GM23338 (cell line): ENCODE measurements at regions not wholly inside any gene's neighbourhood (a gene's known extent, or its start where the extent isn't known, plus 50 kb on each side); places are given as distances from the start of the nearest gene placed in this dataset.

Experiments used
- CREB1 ChIP-seq: fragments of 250-450 bp; sonication (Bioruptor Pico); IDR thresholded peaks from 2 replicates; pipeline ENCODE4 v1.5.0; 2020; ENCODE audit warnings: low read depth, mild to moderate bottlenecking, moderate library complexity
- EZH2 ChIP-seq: fragments of 200-600 bp; sonication (generic); IDR thresholded peaks from one replicate; pipeline ENCODE4 v1.8.0; 2017; ENCODE audit warnings: antibody characterized with exemption, mild to moderate bottlenecking, low read depth; ENCODE audit not compliant: unreplicated experiment
- EZH2phosphoT487 ChIP-seq: fragments of 200-600 bp; sonication (generic); IDR thresholded peaks from one replicate; pipeline ENCODE4 v1.8.1; 2018; ENCODE audit warnings: antibody characterized with exemption; ENCODE audit not compliant: unreplicated experiment
- POLR2AphosphoS5 ChIP-seq: IDR thresholded peaks from 2 replicates; pipeline ENCODE4 v1.6.1; 2016; ENCODE audit warnings: antibody characterized with exemption, low read depth
- TF ChIP-seq, protein P1 (sequence below), 2 experiments: fragments of 200-600 bp in 1 of 2; sonication (generic) in 1 of 2; conservative IDR thresholded peaks; 2 replicates each; pipeline versions ENCODE4 v1.5.1 to v1.6.1; 2016 to 2017; ENCODE audit warnings: antibody characterized with exemption in 2 of 2, low read depth in 2 of 2, mild to moderate bottlenecking in 2 of 2, moderate library complexity in 1 of 2
- TF ChIP-seq, protein P2 (sequence below): IDR thresholded peaks from one replicate; pipeline ENCODE4 v1.6.1; 2018; ENCODE audit warnings: antibody characterized with exemption; ENCODE audit not compliant: unreplicated experiment

GRCh38 chr17:77419095-77419494 is 278.3 kb downstream of the SEC14L1 start:
- TF ChIP-seq, protein P1, sequence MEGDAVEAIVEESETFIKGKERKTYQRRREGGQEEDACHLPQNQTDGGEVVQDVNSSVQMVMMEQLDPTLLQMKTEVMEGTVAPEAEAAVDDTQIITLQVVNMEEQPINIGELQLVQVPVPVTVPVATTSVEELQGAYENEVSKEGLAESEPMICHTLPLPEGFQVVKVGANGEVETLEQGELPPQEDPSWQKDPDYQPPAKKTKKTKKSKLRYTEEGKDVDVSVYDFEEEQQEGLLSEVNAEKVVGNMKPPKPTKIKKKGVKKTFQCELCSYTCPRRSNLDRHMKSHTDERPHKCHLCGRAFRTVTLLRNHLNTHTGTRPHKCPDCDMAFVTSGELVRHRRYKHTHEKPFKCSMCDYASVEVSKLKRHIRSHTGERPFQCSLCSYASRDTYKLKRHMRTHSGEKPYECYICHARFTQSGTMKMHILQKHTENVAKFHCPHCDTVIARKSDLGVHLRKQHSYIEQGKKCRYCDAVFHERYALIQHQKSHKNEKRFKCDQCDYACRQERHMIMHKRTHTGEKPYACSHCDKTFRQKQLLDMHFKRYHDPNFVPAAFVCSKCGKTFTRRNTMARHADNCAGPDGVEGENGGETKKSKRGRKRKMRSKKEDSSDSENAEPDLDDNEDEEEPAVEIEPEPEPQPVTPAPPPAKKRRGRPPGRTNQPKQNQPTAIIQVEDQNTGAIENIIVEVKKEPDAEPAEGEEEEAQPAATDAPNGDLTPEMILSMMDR (conservative IDR thresholded peaks at IDR 0.05; ENCODE audit: low read depth in 2 of 2): no peak
- TF ChIP-seq POLR2AphosphoS5 (no peak), EZH2phosphoT487 (no peak), EZH2 (no peak), CREB1 (CRISPR knock-in tag) (no peak)
- TF ChIP-seq, protein P2, sequence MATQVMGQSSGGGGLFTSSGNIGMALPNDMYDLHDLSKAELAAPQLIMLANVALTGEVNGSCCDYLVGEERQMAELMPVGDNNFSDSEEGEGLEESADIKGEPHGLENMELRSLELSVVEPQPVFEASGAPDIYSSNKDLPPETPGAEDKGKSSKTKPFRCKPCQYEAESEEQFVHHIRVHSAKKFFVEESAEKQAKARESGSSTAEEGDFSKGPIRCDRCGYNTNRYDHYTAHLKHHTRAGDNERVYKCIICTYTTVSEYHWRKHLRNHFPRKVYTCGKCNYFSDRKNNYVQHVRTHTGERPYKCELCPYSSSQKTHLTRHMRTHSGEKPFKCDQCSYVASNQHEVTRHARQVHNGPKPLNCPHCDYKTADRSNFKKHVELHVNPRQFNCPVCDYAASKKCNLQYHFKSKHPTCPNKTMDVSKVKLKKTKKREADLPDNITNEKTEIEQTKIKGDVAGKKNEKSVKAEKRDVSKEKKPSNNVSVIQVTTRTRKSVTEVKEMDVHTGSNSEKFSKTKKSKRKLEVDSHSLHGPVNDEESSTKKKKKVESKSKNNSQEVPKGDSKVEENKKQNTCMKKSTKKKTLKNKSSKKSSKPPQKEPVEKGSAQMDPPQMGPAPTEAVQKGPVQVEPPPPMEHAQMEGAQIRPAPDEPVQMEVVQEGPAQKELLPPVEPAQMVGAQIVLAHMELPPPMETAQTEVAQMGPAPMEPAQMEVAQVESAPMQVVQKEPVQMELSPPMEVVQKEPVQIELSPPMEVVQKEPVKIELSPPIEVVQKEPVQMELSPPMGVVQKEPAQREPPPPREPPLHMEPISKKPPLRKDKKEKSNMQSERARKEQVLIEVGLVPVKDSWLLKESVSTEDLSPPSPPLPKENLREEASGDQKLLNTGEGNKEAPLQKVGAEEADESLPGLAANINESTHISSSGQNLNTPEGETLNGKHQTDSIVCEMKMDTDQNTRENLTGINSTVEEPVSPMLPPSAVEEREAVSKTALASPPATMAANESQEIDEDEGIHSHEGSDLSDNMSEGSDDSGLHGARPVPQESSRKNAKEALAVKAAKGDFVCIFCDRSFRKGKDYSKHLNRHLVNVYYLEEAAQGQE: no peak
